Amygdala (tissue), 56 donors: ENCODE measurements at regions not wholly inside any gene's neighbourhood (a gene's known extent, or its start where the extent isn't known, plus 50 kb on each side); places are given as distances from the start of the nearest gene placed in this dataset.

Experiments used
- DNase-seq, 56 donors: peaks; one replicate each; lab custom pipeline; 2025; lab: John Stamatoyannopoulos, UW

GRCh38 chr6:93975159-93975558 lies 555.8 kb upstream of the EPHA7 start:
- DNase-seq: no peak

- DNase-seq: peak in 3 of 56 donors; percentile 0 to 6 (median 6)
Observed at GRCh38 chr6:93974332-93974731, 555.0 kb upstream of the EPHA7 start.

- DNase-seq: no peak
Observed at GRCh38 chr6:93972791-93973190, 553.4 kb upstream of the EPHA7 start.

GRCh38 chr6:93970684-93971083 lies 551.3 kb upstream of the EPHA7 start:
- no peak for DNase-seq

- DNase-seq: no peak
Observed at GRCh38 chr6:93968126-93968525, 548.8 kb upstream of the EPHA7 start.

GRCh38 chr6:93964926-93965325 lies 545.6 kb upstream of the EPHA7 start:
- DNase-seq: no peak

- DNase-seq: no peak
Observed at GRCh38 chr6:93964321-93964720, 545.0 kb upstream of the EPHA7 start.

GRCh38 chr6:93962566-93962965 lies 543.2 kb upstream of the EPHA7 start:
- DNase-seq: no peak

- DNase-seq: no peak
Observed at GRCh38 chr6:93954584-93954983, 535.2 kb upstream of the EPHA7 start.

GRCh38 chr6:93943661-93944060 lies 524.3 kb upstream of the EPHA7 start:
- DNase-seq: no peak

GRCh38 chr6:93940381-93940780 lies 521.0 kb upstream of the EPHA7 start:
- DNase-seq: no peak

GRCh38 chr6:93932175-93932574 lies 512.8 kb upstream of the EPHA7 start:
- no peak for DNase-seq

- no peak for DNase-seq
Observed at GRCh38 chr6:93927731-93928130, 508.4 kb upstream of the EPHA7 start.

- no peak for DNase-seq
Observed at GRCh38 chr6:93919365-93919764, 500.0 kb upstream of the EPHA7 start.

- DNase-seq: no peak
Observed at GRCh38 chr6:93918258-93918657, 498.9 kb upstream of the EPHA7 start.

- DNase-seq: no peak
Observed at GRCh38 chr6:93917216-93917615, 497.9 kb upstream of the EPHA7 start.

- no peak for DNase-seq
Observed at GRCh38 chr6:93916716-93917115, 497.4 kb upstream of the EPHA7 start.

- no peak for DNase-seq
Observed at GRCh38 chr6:93915961-93916360, 496.6 kb upstream of the EPHA7 start.

GRCh38 chr6:93902517-93902916 lies 483.2 kb upstream of the EPHA7 start:
- no peak for DNase-seq

- no peak for DNase-seq
Observed at GRCh38 chr6:93900142-93900541, 480.8 kb upstream of the EPHA7 start.

- DNase-seq: no peak
Observed at GRCh38 chr6:93896081-93896480, 476.7 kb upstream of the EPHA7 start.

- no peak for DNase-seq
Observed at GRCh38 chr6:93894521-93894920, 475.2 kb upstream of the EPHA7 start.

GRCh38 chr6:93889713-93890112 lies 470.4 kb upstream of the EPHA7 start:
- DNase-seq: no peak

GRCh38 chr6:93886416-93886815 lies 467.1 kb upstream of the EPHA7 start:
- DNase-seq: no peak
